Astrocyte of the hippocampus (primary cell): ENCODE measurements at regions not wholly inside any gene's neighbourhood (a gene's known extent, or its start where the extent isn't known, plus 50 kb on each side); places are given as distances from the start of the nearest gene placed in this dataset.
"Not testable (repeated sequence)": the region's sequence is repeated elsewhere in the genome, so short reads cannot be mapped to it uniquely, and the experiment has no call there.

Experiments
- DNase-seq: peaks from one replicate; pipeline ENCODE4 v3.0.0; 2011; ENCODE audit warnings: low read depth, low spot score

- DNase-seq, result no peak
These were observed 289.9 kb upstream of the ATP11B start for GRCh38 chr3:182503401-182503800.

- peak; percentile 8 for DNase-seq
These were observed 284.2 kb upstream of the ATP11B start for GRCh38 chr3:182508919-182509711.

GRCh38 chr3:182509844-182510460 is 283.4 kb upstream of the ATP11B start:
- no peak for DNase-seq

GRCh38 chr3:182514236-182514964 is 278.9 kb upstream of the ATP11B start:
- DNase-seq, result no peak

- DNase-seq, result no peak
These were observed 276.5 kb upstream of the ATP11B start for GRCh38 chr3:182516597-182517336.

- no peak for DNase-seq
These were observed 273.7 kb upstream of the ATP11B start for GRCh38 chr3:182519569-182519968.

- no peak for DNase-seq
These were observed 272.0 kb upstream of the ATP11B start for GRCh38 chr3:182521339-182521738.

GRCh38 chr3:182523424-182523823 is 269.9 kb upstream of the ATP11B start:
- not testable (repeated sequence) for DNase-seq

- no peak for DNase-seq
These were observed 269.5 kb upstream of the ATP11B start for GRCh38 chr3:182523836-182524235.

GRCh38 chr3:182524711-182525401 is 268.4 kb upstream of the ATP11B start:
- no peak for DNase-seq

GRCh38 chr3:182525766-182526374 is 267.4 kb upstream of the ATP11B start:
- DNase-seq, result no peak

GRCh38 chr3:182527745-182528144 is 265.6 kb upstream of the ATP11B start:
- DNase-seq, result peak; percentile 38

GRCh38 chr3:182530316-182530715 is 263.0 kb upstream of the ATP11B start:
- DNase-seq, result no peak

- peak; percentile 53 for DNase-seq
These were observed 259.9 kb upstream of the ATP11B start for GRCh38 chr3:182533394-182533793.

- no peak for DNase-seq
These were observed 248.8 kb upstream of the ATP11B start for GRCh38 chr3:182544542-182544941.

GRCh38 chr3:182562274-182562673 is 231.0 kb upstream of the ATP11B start:
- DNase-seq, result no peak

- peak; percentile 22 for DNase-seq
These were observed 227.1 kb upstream of the ATP11B start for GRCh38 chr3:182565916-182566796.

- peak; percentile 84 for DNase-seq
These were observed 225.6 kb upstream of the ATP11B start for GRCh38 chr3:182567700-182568099.

- DNase-seq, result peak; percentile 68
These were observed 225.0 kb upstream of the ATP11B start for GRCh38 chr3:182568261-182568660.

GRCh38 chr3:182568876-182569275 is 224.4 kb upstream of the ATP11B start:
- no peak for DNase-seq
